Lower leg skin (tissue), 3 donors: ENCODE measurements at regions not wholly inside any gene's neighbourhood (a gene's known extent, or its start where the extent isn't known, plus 50 kb on each side); places are given as distances from the start of the nearest gene placed in this dataset.

Experiments used
- POLR2A ChIP-seq, 2 donors: fragments of 450-650 bp; IDR thresholded peaks; one replicate each; pipeline ENCODE4 v1.6.1; 2016 to 2017; ENCODE audit warnings: antibody characterized with exemption in 2 of 2, mild to moderate bottlenecking in 1 of 2, moderate library complexity in 1 of 2
- TF ChIP-seq, protein P1 (sequence below), 3 donors: fragments of 450-650 bp; IDR thresholded peaks; one replicate each; pipeline ENCODE4 v1.5.1; 2016; ENCODE audit warnings: antibody characterized with exemption in 3 of 3, mild to moderate bottlenecking in 3 of 3, moderate library complexity in 2 of 3

DNA sequence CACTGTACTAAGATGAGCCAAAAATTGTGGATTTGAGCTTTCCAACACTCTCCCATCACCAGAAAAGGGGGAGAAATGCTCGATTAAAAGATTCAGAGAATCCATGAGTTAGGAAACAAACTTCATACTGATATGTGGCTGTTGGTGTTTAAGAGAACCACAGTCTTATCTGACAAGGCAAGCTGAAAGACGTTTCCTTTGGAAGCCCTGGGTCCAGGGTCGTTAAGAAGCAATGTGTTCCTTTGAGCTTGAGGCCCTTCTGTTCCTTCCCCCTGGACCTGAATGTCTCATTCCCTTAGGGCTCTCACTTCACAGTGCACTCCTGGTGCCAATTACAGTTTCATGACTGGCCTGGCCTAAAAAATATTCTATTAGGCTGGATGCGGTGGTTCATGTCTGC is 524.8 kb upstream of the PPP2R3A start:
- no peak for TF ChIP-seq POLR2A (IDR thresholded peaks at IDR 0.05)
- TF ChIP-seq, protein P1, sequence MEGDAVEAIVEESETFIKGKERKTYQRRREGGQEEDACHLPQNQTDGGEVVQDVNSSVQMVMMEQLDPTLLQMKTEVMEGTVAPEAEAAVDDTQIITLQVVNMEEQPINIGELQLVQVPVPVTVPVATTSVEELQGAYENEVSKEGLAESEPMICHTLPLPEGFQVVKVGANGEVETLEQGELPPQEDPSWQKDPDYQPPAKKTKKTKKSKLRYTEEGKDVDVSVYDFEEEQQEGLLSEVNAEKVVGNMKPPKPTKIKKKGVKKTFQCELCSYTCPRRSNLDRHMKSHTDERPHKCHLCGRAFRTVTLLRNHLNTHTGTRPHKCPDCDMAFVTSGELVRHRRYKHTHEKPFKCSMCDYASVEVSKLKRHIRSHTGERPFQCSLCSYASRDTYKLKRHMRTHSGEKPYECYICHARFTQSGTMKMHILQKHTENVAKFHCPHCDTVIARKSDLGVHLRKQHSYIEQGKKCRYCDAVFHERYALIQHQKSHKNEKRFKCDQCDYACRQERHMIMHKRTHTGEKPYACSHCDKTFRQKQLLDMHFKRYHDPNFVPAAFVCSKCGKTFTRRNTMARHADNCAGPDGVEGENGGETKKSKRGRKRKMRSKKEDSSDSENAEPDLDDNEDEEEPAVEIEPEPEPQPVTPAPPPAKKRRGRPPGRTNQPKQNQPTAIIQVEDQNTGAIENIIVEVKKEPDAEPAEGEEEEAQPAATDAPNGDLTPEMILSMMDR (IDR thresholded peaks at IDR 0.05), result no peak
